Karpas-422 (cell line): ENCODE measurements at regions not wholly inside any gene's neighbourhood (a gene's known extent, or its start where the extent isn't known, plus 50 kb on each side); places are given as distances from the start of the nearest gene placed in this dataset.

ENCODE experiments used
- DNase-seq: peaks from one replicate; pipeline ENCODE4 v3.0.0-alpha.2; 2015
- H2AFZ ChIP-seq: fragments of 200-600 bp; sonication (generic); 2 replicates; pipeline ENCODE4 v1.6.1; 2014; ENCODE audit warnings: antibody characterized with exemption, low read length, mixed read lengths
- H3K27ac ChIP-seq: fragments of 200-600 bp; sonication (generic); 2 replicates; pipeline ENCODE4 v1.5.1; 2014; ENCODE audit warnings: mild to moderate bottlenecking, low read length, moderate library complexity
- H3K27me3 ChIP-seq: fragments of 200-600 bp; sonication (generic); 2 replicates; pipeline ENCODE4 v1.6.1; 2014; ENCODE audit warnings: low read length, mixed read lengths
- H3K36me3 ChIP-seq: fragments of 200-600 bp; sonication (generic); 2 replicates; pipeline ENCODE4 v1.6.1; 2014; ENCODE audit warnings: low read length, mixed read lengths; ENCODE audit not compliant: insufficient read depth
- H3K4me1 ChIP-seq: fragments of 200-600 bp; sonication (generic); 2 replicates; pipeline ENCODE4 v1.6.1; 2014; ENCODE audit warnings: mild to moderate bottlenecking, low read length, mixed read lengths
- H3K4me2 ChIP-seq: fragments of 200-600 bp; sonication (generic); 2 replicates; pipeline ENCODE4 v1.6.1; 2014; ENCODE audit warnings: low read length, low read depth, mild to moderate bottlenecking; ENCODE audit not compliant: poor library complexity, severe bottlenecking
- H3K4me3 ChIP-seq: fragments of 200-600 bp; sonication (generic); 2 replicates; pipeline ENCODE4 v1.5.1; 2014; ENCODE audit warnings: mild to moderate bottlenecking, antibody characterized with exemption, low read length, mixed read lengths
- H3K79me2 ChIP-seq: fragments of 200-600 bp; sonication (generic); 2 replicates; pipeline ENCODE4 v1.6.1; 2014; ENCODE audit warnings: mild to moderate bottlenecking, low read length, mixed read lengths
- H3K9ac ChIP-seq: fragments of 200-600 bp; sonication (generic); 2 replicates; pipeline ENCODE4 v1.6.0; 2014; ENCODE audit warnings: low read length
- H3K9me2 ChIP-seq: fragments of 200-600 bp; sonication (generic), shearing (Covaris generic); replicated peaks from 2 replicates; pipeline ENCODE4 v1.6.0; 2014; ENCODE audit warnings: mild to moderate bottlenecking, low read length, moderate library complexity; ENCODE audit not compliant: insufficient read depth
- H3K9me3 ChIP-seq: fragments of 300-700, 200-600 bp; sonication (generic); 2 replicates; pipeline ENCODE4 v1.6.1; 2014; ENCODE audit warnings: low read length, mixed read lengths
- H4K20me1 ChIP-seq: fragments of 200-600 bp; sonication (generic); 2 replicates; pipeline ENCODE4 v1.6.1; 2014; ENCODE audit warnings: mild to moderate bottlenecking, antibody characterized with exemption, low read length, low read depth; ENCODE audit not compliant: insufficient read depth

GRCh38 chr11:82003024-82003423, 730.6 kb downstream of the FAM181B start:
- DNase-seq: no peak
- H3K36me3 ChIP-seq: no peaks in the 10 kb centered on the region
- no peaks in the 10 kb centered on the region for H3K79me2 ChIP-seq
- no peaks in the 10 kb centered on the region for H3K4me1 ChIP-seq
- no peaks in the 10 kb centered on the region for H3K9me3 ChIP-seq
- H3K27me3 ChIP-seq: no peaks in the 10 kb centered on the region
- H4K20me1 ChIP-seq: no peaks in the 10 kb centered on the region
- H3K4me3 ChIP-seq: no peak overlapping the region
- no peak overlapping the region for H3K27ac ChIP-seq
- H3K4me2 ChIP-seq: no peak overlapping the region
- H3K9ac ChIP-seq: no peak overlapping the region
- H2AFZ ChIP-seq: no peak overlapping the region
- H3K9me2 ChIP-seq: peaks cover 3% of the 10 kb centered on the region; the same call in 1 of the 2 replicates

GRCh38 chr11:81995889-81996288, 737.8 kb downstream of the FAM181B start:
- no peak for DNase-seq
- H3K9ac ChIP-seq: no peak overlapping the region
- no peaks in the 10 kb centered on the region for H3K27me3 ChIP-seq
- H3K36me3 ChIP-seq: no peaks in the 10 kb centered on the region
- H2AFZ ChIP-seq: no peak overlapping the region
- H4K20me1 ChIP-seq: no peaks in the 10 kb centered on the region
- H3K4me2 ChIP-seq: no peak overlapping the region
- no peaks in the 10 kb centered on the region for H3K4me1 ChIP-seq
- no peak overlapping the region for H3K27ac ChIP-seq
- H3K9me2 ChIP-seq: no peaks in the 10 kb centered on the region; the same call in 1 of the 2 replicates
- no peaks in the 10 kb centered on the region for H3K9me3 ChIP-seq
- no peaks in the 10 kb centered on the region for H3K79me2 ChIP-seq
- H3K4me3 ChIP-seq: no peak overlapping the region

- no peak for DNase-seq
- H3K9me2 ChIP-seq: no peaks in the 10 kb centered on the region; the same call in 1 of the 2 replicates
- H3K4me3 ChIP-seq: no peak overlapping the region
- H3K36me3 ChIP-seq: no peaks in the 10 kb centered on the region
- H3K27me3 ChIP-seq: no peaks in the 10 kb centered on the region
- no peaks in the 10 kb centered on the region for H3K79me2 ChIP-seq
- no peak overlapping the region for H2AFZ ChIP-seq
- H3K27ac ChIP-seq: no peak overlapping the region
- no peaks in the 10 kb centered on the region for H4K20me1 ChIP-seq
- no peaks in the 10 kb centered on the region for H3K4me1 ChIP-seq
- no peak overlapping the region for H3K4me2 ChIP-seq
- no peak overlapping the region for H3K9ac ChIP-seq
- H3K9me3 ChIP-seq: no peaks in the 10 kb centered on the region; the same call in 1 of the 2 replicates
These were observed 739.9 kb downstream of the FAM181B start for GRCh38 chr11:81993755-81994154.

DNA sequence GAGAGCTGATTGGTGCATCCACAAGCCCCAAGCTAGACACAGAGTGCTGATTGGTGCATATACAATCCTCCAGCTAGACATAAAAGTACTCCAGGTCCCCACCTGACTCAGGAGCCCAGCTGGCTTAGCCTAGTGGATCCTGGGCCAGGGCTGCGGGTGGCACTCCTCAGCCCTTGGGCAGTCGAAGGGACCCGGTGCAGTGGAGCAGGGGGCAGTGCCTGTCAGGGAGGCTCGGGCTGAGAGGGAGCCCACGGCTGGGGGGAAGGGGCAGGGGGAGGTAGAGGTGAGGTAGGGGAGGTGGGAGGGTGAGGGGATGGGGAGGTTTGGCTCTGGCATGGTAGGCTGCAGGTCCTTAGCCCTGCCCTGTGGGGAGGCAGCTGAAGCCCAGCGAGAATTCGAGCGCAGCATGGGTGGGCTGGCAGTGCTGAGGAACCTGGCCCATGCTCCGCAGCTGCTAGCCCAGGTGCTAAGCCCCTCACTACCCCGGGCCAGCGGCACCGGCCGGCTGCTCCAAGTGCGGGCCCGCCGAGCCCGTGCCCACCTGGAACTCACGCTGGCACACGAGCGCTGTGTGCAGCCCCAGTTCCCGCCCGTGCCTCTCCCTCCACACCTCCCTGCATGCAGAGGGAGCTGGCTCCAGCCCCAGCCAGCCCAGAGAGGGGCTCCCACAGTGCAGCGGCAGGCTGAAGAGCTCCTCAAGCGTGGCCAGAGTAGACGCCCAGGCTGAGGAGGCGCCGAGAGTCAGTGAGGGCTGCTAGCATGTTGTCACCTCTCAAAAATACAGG, 742.8 kb downstream of the FAM181B start:
- Histone ChIP-seq H3K4me1 (no peaks in the 10 kb centered on the region), H3K27me3 (no peaks in the 10 kb centered on the region), H3K9me3 (peaks cover 4% of the 10 kb centered on the region; the same call in 1 of the 2 replicates), H3K4me3 (no peak overlapping the region), H3K4me2 (no peak overlapping the region), H3K27ac (no peak overlapping the region), H3K9ac (no peak overlapping the region), H2AFZ (no peak overlapping the region), H3K79me2 (no peaks in the 10 kb centered on the region), H4K20me1 (no peaks in the 10 kb centered on the region), H3K9me2 (no peaks in the 10 kb centered on the region), H3K36me3 (no peaks in the 10 kb centered on the region)
- DNase-seq: no peak

DNA sequence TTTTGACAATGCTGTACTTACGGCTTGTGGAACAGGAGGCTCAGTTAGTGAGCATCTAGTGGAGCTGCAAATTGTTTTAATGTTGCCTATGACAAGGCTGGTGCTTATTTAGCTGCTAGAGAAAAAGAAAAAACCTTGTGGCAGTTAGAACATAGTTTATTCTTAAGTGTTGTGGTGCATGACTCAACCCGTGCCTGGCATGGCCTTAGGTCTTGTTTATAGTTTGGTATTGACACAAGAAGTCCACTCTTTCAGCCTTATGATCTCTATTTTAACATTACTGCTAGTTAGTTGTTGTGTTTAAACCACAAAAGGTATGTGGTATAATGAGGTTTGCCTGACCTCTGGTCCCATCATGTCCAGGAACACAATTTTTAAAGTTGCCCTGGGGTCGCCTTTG, 744.6 kb downstream of the FAM181B start:
- H3K36me3 ChIP-seq: no peaks in the 10 kb centered on the region
- no peaks in the 10 kb centered on the region for H4K20me1 ChIP-seq
- H3K9ac ChIP-seq: no peak overlapping the region
- H3K9me3 ChIP-seq: peaks cover 14% of the 10 kb centered on the region
- H3K79me2 ChIP-seq: no peaks in the 10 kb centered on the region
- no peaks in the 10 kb centered on the region for H3K9me2 ChIP-seq
- H3K4me2 ChIP-seq: no peak overlapping the region
- no peaks in the 10 kb centered on the region for H3K27me3 ChIP-seq
- H2AFZ ChIP-seq: no peak overlapping the region
- DNase-seq: no peak
- no peaks in the 10 kb centered on the region for H3K4me1 ChIP-seq
- H3K4me3 ChIP-seq: no peak overlapping the region
- no peak overlapping the region for H3K27ac ChIP-seq

DNA sequence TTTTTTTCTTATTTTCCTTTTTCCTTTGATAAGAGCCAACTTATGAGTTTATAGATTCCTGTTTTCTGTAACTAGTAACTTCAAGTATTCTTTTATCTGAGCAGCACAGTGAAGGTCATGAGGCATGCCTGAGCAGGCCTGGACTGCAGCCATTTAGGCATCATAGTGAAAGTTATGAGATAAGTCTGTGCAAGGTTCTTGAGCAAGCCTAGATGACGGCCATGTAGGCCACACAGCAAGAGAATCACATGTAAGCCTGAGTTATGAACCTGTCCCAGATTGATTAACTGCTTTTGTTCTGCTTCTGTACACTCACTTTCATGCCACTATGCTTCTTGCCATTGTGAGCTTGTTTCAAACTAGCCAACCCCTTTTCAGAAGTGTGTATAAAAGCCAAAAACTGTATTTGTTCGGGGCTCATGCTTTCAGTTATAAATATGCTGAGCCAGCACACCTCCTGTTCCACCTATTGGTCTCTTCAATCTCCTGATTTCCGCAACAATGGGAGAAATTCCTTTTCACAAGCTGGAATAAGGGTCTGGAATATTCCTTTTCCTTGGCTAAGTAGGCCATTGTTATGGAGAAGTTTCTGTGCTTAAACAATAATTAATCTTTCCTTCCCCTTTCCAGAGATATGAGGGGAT, 745.7 kb downstream of the FAM181B start:
- no peaks in the 10 kb centered on the region for H3K9me2 ChIP-seq
- no peak for DNase-seq
- no peak overlapping the region for H3K4me3 ChIP-seq
- no peak overlapping the region for H3K9ac ChIP-seq
- H3K36me3 ChIP-seq: no peaks in the 10 kb centered on the region
- H3K9me3 ChIP-seq: peaks cover 14% of the 10 kb centered on the region
- no peaks in the 10 kb centered on the region for H4K20me1 ChIP-seq
- no peak overlapping the region for H3K4me2 ChIP-seq
- H3K4me1 ChIP-seq: no peaks in the 10 kb centered on the region
- H3K79me2 ChIP-seq: no peaks in the 10 kb centered on the region
- H3K27me3 ChIP-seq: no peaks in the 10 kb centered on the region
- no peak overlapping the region for H2AFZ ChIP-seq
- H3K27ac ChIP-seq: no peak overlapping the region

- no peak overlapping the region for H3K4me3 ChIP-seq
- H3K27ac ChIP-seq: no peak overlapping the region
- DNase-seq: no peak
- H4K20me1 ChIP-seq: no peaks in the 10 kb centered on the region
- no peaks in the 10 kb centered on the region for H3K27me3 ChIP-seq
- H3K79me2 ChIP-seq: no peaks in the 10 kb centered on the region
- no peaks in the 10 kb centered on the region for H3K4me1 ChIP-seq
- peaks cover 14% of the 10 kb centered on the region for H3K9me3 ChIP-seq
- H3K36me3 ChIP-seq: no peaks in the 10 kb centered on the region
- no peak overlapping the region for H3K4me2 ChIP-seq
- H2AFZ ChIP-seq: no peak overlapping the region
- H3K9ac ChIP-seq: no peak overlapping the region
- H3K9me2 ChIP-seq: no peaks in the 10 kb centered on the region
These were observed 747.0 kb downstream of the FAM181B start for GRCh38 chr11:81986556-81987161.

DNA sequence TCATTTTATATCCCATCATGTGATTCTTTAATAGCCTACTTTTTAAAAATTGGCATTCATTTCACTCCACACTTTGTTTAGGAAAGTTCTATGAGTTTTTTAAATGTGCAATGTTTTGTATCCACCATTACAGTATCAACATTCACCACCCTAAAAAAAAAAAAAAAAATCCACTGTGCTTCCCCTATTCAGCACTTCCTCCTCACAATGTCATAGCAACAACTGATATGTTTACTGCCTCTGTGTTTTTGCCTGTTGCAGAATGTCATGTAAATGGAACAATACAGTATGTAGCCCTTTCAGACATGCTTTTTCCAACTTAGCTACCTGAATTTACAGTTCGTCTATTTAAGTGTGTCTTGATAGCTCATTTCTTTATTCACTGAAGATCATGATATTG, 754.2 kb downstream of the FAM181B start:
- no peaks in the 10 kb centered on the region for H3K36me3 ChIP-seq
- H3K9ac ChIP-seq: no peak overlapping the region
- no peaks in the 10 kb centered on the region for H3K9me3 ChIP-seq
- H3K4me1 ChIP-seq: no peaks in the 10 kb centered on the region
- H3K27me3 ChIP-seq: no peaks in the 10 kb centered on the region
- no peaks in the 10 kb centered on the region for H3K9me2 ChIP-seq
- H3K4me2 ChIP-seq: no peak overlapping the region
- H3K27ac ChIP-seq: no peak overlapping the region
- DNase-seq: no peak
- no peak overlapping the region for H2AFZ ChIP-seq
- H3K79me2 ChIP-seq: no peaks in the 10 kb centered on the region
- no peaks in the 10 kb centered on the region for H4K20me1 ChIP-seq
- H3K4me3 ChIP-seq: no peak overlapping the region
